ENCODE measurements at regions not wholly inside any gene's neighbourhood (a gene's known extent, or its start where the extent isn't known, plus 50 kb on each side); places are given as distances from the start of the nearest gene placed in this dataset.

DNA sequence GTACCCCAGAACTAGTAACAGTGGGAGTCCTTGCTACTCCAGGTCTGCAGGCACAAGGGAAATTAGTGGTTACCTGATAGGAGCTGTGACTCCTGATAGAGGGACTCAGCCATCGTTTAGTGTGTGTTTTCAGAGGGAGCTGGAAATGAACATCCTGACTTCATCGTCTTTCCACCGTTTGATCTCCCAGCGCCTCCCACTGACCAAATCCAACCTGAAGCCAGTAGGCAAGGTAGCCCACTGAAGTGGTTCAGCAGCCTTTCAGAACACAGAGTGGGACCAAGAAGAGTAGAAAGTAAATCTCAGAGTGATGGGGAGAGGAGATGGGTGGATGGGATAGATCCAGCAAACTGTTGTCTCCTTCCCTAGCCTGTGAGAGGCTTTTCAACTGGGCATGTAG is 385.9 kb downstream of the INSC start (continued):
- TF ChIP-seq, protein P1, sequence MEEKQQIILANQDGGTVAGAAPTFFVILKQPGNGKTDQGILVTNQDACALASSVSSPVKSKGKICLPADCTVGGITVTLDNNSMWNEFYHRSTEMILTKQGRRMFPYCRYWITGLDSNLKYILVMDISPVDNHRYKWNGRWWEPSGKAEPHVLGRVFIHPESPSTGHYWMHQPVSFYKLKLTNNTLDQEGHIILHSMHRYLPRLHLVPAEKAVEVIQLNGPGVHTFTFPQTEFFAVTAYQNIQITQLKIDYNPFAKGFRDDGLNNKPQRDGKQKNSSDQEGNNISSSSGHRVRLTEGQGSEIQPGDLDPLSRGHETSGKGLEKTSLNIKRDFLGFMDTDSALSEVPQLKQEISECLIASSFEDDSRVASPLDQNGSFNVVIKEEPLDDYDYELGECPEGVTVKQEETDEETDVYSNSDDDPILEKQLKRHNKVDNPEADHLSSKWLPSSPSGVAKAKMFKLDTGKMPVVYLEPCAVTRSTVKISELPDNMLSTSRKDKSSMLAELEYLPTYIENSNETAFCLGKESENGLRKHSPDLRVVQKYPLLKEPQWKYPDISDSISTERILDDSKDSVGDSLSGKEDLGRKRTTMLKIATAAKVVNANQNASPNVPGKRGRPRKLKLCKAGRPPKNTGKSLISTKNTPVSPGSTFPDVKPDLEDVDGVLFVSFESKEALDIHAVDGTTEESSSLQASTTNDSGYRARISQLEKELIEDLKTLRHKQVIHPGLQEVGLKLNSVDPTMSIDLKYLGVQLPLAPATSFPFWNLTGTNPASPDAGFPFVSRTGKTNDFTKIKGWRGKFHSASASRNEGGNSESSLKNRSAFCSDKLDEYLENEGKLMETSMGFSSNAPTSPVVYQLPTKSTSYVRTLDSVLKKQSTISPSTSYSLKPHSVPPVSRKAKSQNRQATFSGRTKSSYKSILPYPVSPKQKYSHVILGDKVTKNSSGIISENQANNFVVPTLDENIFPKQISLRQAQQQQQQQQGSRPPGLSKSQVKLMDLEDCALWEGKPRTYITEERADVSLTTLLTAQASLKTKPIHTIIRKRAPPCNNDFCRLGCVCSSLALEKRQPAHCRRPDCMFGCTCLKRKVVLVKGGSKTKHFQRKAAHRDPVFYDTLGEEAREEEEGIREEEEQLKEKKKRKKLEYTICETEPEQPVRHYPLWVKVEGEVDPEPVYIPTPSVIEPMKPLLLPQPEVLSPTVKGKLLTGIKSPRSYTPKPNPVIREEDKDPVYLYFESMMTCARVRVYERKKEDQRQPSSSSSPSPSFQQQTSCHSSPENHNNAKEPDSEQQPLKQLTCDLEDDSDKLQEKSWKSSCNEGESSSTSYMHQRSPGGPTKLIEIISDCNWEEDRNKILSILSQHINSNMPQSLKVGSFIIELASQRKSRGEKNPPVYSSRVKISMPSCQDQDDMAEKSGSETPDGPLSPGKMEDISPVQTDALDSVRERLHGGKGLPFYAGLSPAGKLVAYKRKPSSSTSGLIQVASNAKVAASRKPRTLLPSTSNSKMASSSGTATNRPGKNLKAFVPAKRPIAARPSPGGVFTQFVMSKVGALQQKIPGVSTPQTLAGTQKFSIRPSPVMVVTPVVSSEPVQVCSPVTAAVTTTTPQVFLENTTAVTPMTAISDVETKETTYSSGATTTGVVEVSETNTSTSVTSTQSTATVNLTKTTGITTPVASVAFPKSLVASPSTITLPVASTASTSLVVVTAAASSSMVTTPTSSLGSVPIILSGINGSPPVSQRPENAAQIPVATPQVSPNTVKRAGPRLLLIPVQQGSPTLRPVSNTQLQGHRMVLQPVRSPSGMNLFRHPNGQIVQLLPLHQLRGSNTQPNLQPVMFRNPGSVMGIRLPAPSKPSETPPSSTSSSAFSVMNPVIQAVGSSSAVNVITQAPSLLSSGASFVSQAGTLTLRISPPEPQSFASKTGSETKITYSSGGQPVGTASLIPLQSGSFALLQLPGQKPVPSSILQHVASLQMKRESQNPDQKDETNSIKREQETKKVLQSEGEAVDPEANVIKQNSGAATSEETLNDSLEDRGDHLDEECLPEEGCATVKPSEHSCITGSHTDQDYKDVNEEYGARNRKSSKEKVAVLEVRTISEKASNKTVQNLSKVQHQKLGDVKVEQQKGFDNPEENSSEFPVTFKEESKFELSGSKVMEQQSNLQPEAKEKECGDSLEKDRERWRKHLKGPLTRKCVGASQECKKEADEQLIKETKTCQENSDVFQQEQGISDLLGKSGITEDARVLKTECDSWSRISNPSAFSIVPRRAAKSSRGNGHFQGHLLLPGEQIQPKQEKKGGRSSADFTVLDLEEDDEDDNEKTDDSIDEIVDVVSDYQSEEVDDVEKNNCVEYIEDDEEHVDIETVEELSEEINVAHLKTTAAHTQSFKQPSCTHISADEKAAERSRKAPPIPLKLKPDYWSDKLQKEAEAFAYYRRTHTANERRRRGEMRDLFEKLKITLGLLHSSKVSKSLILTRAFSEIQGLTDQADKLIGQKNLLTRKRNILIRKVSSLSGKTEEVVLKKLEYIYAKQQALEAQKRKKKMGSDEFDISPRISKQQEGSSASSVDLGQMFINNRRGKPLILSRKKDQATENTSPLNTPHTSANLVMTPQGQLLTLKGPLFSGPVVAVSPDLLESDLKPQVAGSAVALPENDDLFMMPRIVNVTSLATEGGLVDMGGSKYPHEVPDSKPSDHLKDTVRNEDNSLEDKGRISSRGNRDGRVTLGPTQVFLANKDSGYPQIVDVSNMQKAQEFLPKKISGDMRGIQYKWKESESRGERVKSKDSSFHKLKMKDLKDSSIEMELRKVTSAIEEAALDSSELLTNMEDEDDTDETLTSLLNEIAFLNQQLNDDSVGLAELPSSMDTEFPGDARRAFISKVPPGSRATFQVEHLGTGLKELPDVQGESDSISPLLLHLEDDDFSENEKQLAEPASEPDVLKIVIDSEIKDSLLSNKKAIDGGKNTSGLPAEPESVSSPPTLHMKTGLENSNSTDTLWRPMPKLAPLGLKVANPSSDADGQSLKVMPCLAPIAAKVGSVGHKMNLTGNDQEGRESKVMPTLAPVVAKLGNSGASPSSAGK (IDR thresholded peaks at IDR 0.05): no peak
- TF ChIP-seq GATAD2A (IDR thresholded peaks at IDR 0.05) (no peak), NR3C1 (CRISPR knock-in tag; IDR thresholded peaks at IDR 0.05) (no peak), ZNF12 (CRISPR knock-in tag; IDR thresholded peaks at IDR 0.05) (no peak), POLR2AphosphoS2 (IDR thresholded peaks at IDR 0.05; ENCODE audit: low read length) (no peak), ASH1L (IDR thresholded peaks at IDR 0.05; ENCODE audit: borderline replicate concordance, low read depth, partially characterized antibody) (no peak)
- TF ChIP-seq, protein P2, sequence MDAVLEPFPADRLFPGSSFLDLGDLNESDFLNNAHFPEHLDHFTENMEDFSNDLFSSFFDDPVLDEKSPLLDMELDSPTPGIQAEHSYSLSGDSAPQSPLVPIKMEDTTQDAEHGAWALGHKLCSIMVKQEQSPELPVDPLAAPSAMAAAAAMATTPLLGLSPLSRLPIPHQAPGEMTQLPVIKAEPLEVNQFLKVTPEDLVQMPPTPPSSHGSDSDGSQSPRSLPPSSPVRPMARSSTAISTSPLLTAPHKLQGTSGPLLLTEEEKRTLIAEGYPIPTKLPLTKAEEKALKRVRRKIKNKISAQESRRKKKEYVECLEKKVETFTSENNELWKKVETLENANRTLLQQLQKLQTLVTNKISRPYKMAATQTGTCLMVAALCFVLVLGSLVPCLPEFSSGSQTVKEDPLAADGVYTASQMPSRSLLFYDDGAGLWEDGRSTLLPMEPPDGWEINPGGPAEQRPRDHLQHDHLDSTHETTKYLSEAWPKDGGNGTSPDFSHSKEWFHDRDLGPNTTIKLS (IDR thresholded peaks at IDR 0.05; ENCODE audit: borderline replicate concordance, low read depth): no peak
